Activated CD8-positive, alpha-beta T cell treated with anti-CD3 and anti-CD28 coated beads for 36 hours (primary cell): ENCODE measurements at regions not wholly inside any gene's neighbourhood (a gene's known extent, or its start where the extent isn't known, plus 50 kb on each side); places are given as distances from the start of the nearest gene placed in this dataset.

ENCODE experiments used
- ATAC-seq: fragments of 200-7000 bp; cut with Tn5 transposase; one replicate; pipeline ENCODE4 v1.10.0; 2021; ENCODE audit warnings: mild to moderate bottlenecking, moderate library complexity
- CTCF ChIA-PET: fragments of 350-600 bp; sonication (Branson Sonifier 250); formaldehyde crosslinking; loops from one replicate; lab custom pipeline; 2021; ENCODE audit warnings: antibody characterized with exemption; lab: Charles Lee
- POLR2A ChIA-PET: fragments of 350-600 bp; sonication (Branson Sonifier 250); formaldehyde crosslinking; loops from one replicate; lab custom pipeline; 2021; ENCODE audit warnings: antibody characterized with exemption; lab: Charles Lee
- DNase-seq: peaks from one replicate; pipeline ENCODE4 v3.0.0-alpha.2; 2020
- H3K27ac Mint-ChIP-seq: one replicate; pipeline ENCODE4 v1.8.0; 2021; ENCODE audit warnings: mild to moderate bottlenecking, mixed read lengths
- H3K27me3 Mint-ChIP-seq: one replicate; pipeline ENCODE4 v1.8.0; 2021; ENCODE audit warnings: mixed read lengths
- H3K36me3 Mint-ChIP-seq: one replicate; pipeline ENCODE4 v1.8.0; 2021; ENCODE audit warnings: low read depth, mixed read lengths
- H3K4me1 Mint-ChIP-seq: one replicate; pipeline ENCODE4 v1.8.0; 2021; ENCODE audit warnings: low read depth, mixed read lengths
- H3K4me3 Mint-ChIP-seq: one replicate; pipeline ENCODE4 v1.8.0; 2021; ENCODE audit warnings: mild to moderate bottlenecking, moderate library complexity, mixed read lengths
- H3K9me3 Mint-ChIP-seq: one replicate; pipeline ENCODE4 v1.8.0; 2021; ENCODE audit warnings: mixed read lengths
- CTCF ChIP-seq: fragments of 200-600 bp; IDR thresholded peaks from one replicate; pipeline ENCODE4 v1.8.0; 2022; ENCODE audit warnings: antibody characterized with exemption, mild to moderate bottlenecking
- intact Hi-C: fragments of 100-400 bp; cut with micrococcal nuclease; formaldehyde crosslinking; loops from one replicate; pipeline ENCODE4 v1.10.0; 2022

DNA sequence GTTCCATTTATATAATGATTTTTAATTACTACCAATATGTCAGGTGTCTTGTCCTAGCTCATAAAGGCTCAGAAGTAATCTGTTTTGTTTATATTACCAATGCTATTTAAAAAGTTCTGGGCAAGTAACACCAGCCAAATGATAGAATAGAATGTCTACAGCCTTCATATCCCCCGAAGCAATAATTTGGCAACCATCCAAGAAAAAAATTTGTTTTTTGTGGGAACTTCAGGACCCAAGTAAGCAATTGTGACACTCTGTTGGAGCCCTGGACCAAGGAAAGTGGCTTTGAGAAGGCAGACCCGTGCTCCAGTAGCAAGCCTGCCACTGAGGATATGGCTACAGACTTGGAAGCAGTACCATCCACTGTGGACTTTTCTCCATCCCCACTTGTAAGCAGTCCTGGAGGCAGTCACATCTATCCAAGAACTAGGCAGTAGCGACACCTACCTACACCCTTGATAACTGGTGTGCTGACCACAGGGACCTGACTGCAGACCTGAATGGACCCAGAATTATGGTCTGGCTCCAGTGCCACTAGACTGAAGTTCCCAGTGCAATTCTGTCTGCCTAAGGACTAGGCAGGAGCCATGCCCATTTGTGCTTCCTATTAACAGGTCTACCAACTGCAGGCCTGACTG lies 870.7 kb upstream of the ADGRL2 start:
- no peaks in the 10 kb centered on the region for H3K36me3 Mint-ChIP-seq
- no peaks in the 10 kb centered on the region for H3K4me1 Mint-ChIP-seq
- no peak overlapping the region for H3K4me3 Mint-ChIP-seq
- intact Hi-C loops: no loop called here
- ChIA-PET CTCF (no interaction called here), POLR2A (no interaction called here)
- H3K27ac Mint-ChIP-seq: no peak overlapping the region
- H3K27me3 Mint-ChIP-seq: no peaks in the 10 kb centered on the region
- peaks cover 18% of the 10 kb centered on the region for H3K9me3 Mint-ChIP-seq
- DNase-seq (no peak), ATAC-seq (no peak)
- no peak for TF ChIP-seq CTCF

DNA sequence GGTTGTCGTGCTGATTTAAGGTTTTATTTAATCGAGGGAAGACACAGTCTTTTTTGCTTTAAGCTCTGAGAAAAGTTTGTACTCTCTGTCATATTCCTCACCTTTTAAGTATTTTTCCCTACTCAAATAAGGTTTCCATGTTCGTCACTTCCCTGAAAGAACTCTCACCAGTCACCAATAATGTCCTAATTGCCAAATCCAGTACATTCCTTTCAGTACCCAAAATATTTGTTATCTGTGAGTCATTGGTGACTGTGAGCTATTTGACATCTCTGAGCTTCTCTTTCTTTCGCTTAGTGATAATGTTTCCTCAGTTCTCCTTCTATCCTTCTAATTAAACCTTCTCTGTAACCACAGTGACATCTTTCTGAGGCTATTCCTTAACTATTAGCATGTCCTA lies 874.2 kb upstream of the ADGRL2 start:
- Mint-ChIP-seq H3K9me3 (peaks cover 21% of the 10 kb centered on the region), H3K27ac (no peak overlapping the region)
- ATAC-seq: no peak

DNA sequence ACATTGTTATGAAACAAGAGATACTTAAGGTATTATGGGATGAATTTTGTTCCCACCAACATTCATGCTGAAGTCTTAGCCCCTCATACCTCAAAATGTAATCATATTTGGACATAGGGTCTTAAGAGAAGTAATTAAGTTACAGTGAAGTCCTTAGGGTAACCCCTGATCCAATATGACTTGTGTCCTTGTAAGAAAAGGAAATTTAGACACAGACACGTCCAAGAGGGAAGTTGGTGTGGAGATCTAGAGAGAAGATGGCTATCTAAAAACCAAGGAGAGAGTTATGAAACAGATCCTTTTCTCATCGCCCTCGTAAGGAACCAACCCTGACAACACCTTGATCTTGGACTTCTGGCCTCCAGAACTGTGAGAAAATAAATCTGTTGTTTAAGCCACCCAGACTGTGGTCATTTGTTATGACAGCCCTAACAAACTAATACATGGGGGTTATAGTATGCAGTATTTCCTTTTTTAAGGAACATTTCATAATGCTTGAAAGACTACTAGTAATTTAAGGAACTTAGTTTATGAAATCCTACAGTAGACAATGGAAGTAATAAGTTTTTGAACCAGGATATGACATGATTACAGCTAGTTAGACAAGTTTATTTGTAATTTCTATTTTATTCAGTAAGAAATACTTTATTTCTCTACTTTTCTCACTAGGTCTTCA lies 875.5 kb upstream of the ADGRL2 start:
- CTCF ChIA-PET: no interaction called here
- intact Hi-C loops: no loop called here
- Mint-ChIP-seq H3K9me3 (peaks cover 14% of the 10 kb centered on the region), H3K27ac (no peak overlapping the region), H3K4me3 (no peak overlapping the region), H3K4me1 (no peaks in the 10 kb centered on the region), H3K36me3 (no peaks in the 10 kb centered on the region), H3K27me3 (no peaks in the 10 kb centered on the region)
- DNase-seq (no peak), ATAC-seq (no peak)
- POLR2A ChIA-PET: no interaction called here
- TF ChIP-seq CTCF: no peak

More for the DNA sequence above, 874.2 kb upstream of the ADGRL2 start:
- CTCF ChIA-PET: no interaction called here
- no peak for DNase-seq
- no peaks in the 10 kb centered on the region for H3K36me3 Mint-ChIP-seq
- intact Hi-C loops: no loop called here
- no peak for TF ChIP-seq CTCF
- H3K27me3 Mint-ChIP-seq: no peaks in the 10 kb centered on the region
- H3K4me1 Mint-ChIP-seq: no peaks in the 10 kb centered on the region
- POLR2A ChIA-PET: no interaction called here
- no peak overlapping the region for H3K4me3 Mint-ChIP-seq

GRCh38 chr1:80924290-80924689 lies 876.4 kb upstream of the ADGRL2 start:
- peaks cover 17% of the 10 kb centered on the region for H3K9me3 Mint-ChIP-seq
- intact Hi-C loops: no loop called here
- H3K4me3 Mint-ChIP-seq: no peak overlapping the region
- POLR2A ChIA-PET: no interaction called here
- ATAC-seq (no peak), DNase-seq (no peak)
- no peaks in the 10 kb centered on the region for H3K4me1 Mint-ChIP-seq
- H3K27ac Mint-ChIP-seq: no peak overlapping the region
- no peaks in the 10 kb centered on the region for H3K36me3 Mint-ChIP-seq
- CTCF ChIA-PET: no interaction called here
- TF ChIP-seq CTCF: no peak
- no peaks in the 10 kb centered on the region for H3K27me3 Mint-ChIP-seq

- ChIA-PET CTCF (no interaction called here), POLR2A (no interaction called here)
- DNase-seq: no peak
- Mint-ChIP-seq H3K27ac (no peak overlapping the region), H3K36me3 (no peaks in the 10 kb centered on the region), H3K9me3 (peaks cover 17% of the 10 kb centered on the region), H3K27me3 (no peaks in the 10 kb centered on the region), H3K4me1 (no peaks in the 10 kb centered on the region), H3K4me3 (no peak overlapping the region)
- no peak for ATAC-seq
- intact Hi-C loops: no loop called here
- no peak for TF ChIP-seq CTCF
These were observed 877.8 kb upstream of the ADGRL2 start for GRCh38 chr1:80922906-80923305.
